Pancreas (tissue), 10 donors: ENCODE measurements at regions not wholly inside any gene's neighbourhood (a gene's known extent, or its start where the extent isn't known, plus 50 kb on each side); places are given as distances from the start of the nearest gene placed in this dataset.

Experiments used
- ATAC-seq, 4 donors: fragments of 200-7000 bp; cut with Tn5 transposase; one replicate each; pipeline versions ENCODE4 v1.8.0 to v1.9.1; 2020; ENCODE audit warnings: mild to moderate bottlenecking in 4 of 4, moderate library complexity in 4 of 4
- DNase-seq, 6 donors: peaks; one replicate each; pipeline ENCODE4 v3.0.0-alpha.2; 2020
- FAIRE-seq: peaks from 2 replicates; lab custom pipeline; 2012; peaks lifted over from hg19 to GRCh38; lab: Jason Lieb, UNC
- H3K27ac ChIP-seq, 4 donors: fragments of 200-600 bp; sonication (generic); 1 replicate in 3 of 4; 2 replicates in 1 of 4; pipeline versions ENCODE4 v1.5.0 to v1.8.0; 2020
- H3K27me3 ChIP-seq, 4 donors: fragments of 200-600 bp; one replicate each; pipeline ENCODE4 v1.8.0; 2021
- H3K36me3 ChIP-seq, 3 donors: fragments of 200-600 bp; sonication (generic) in 1 of 3; one replicate each; pipeline versions ENCODE4 v1.5.0 to v1.8.0; 2020 to 2021
- H3K4me1 ChIP-seq, 3 donors: fragments of 200-600 bp; one replicate each; pipeline ENCODE4 v1.8.0; 2021
- H3K4me3 ChIP-seq, 4 donors: fragments of 200-600 bp; sonication (generic) in 2 of 4; one replicate each; pipeline versions ENCODE4 v1.5.0 to v1.8.0; 2020 to 2021
- H3K9me3 ChIP-seq, 4 donors: fragments of 200-600 bp; one replicate each; pipeline ENCODE4 v1.8.0; 2021
- WGBS, 2 donors: extraction: QIAGEN DNeasy Blood & Tissue Kit; methylation state at CpG; one replicate each; pipeline ENCODE4 v1.1.7; 2013; 5-methylcytosine and 5-hydroxymethylcytosine counted together
- intact Hi-C, 3 donors: fragments of 100-400 bp; cut with DNase I; formaldehyde crosslinking; loops; one replicate each; pipeline versions ENCODE4 v1.11.1 to v1.14.2; 2022
- TF ChIP-seq, protein P1 (sequence below), 4 donors: fragments of 200-600 bp; sonication (generic) in 3 of 4; IDR thresholded peaks; one replicate each; pipeline versions ENCODE4 v1.5.0 to v1.8.0; 2021; ENCODE audit warnings: antibody characterized with exemption in 4 of 4
- donor health status: healthy with polysubstance abuse.
- donor health status: DM: no; HTN: no; CAD: no; lungs with moderate emphysema.
- donor health status: DM: no; HTN: no; CAD: no.
- donor health status: control.
- donor health status: control.
- donor health status: Bipolar disorder and iron deficiency.
- donor health status: DM: yes; HTN: yes; CAD: no.
- donor health status: DM: no; HTN: no; CAD: no.
- donor health status: DM: no; HTN: no; CAD: no.
- donor health status: DM: yes; HTN: yes; CAD: no.

DNA sequence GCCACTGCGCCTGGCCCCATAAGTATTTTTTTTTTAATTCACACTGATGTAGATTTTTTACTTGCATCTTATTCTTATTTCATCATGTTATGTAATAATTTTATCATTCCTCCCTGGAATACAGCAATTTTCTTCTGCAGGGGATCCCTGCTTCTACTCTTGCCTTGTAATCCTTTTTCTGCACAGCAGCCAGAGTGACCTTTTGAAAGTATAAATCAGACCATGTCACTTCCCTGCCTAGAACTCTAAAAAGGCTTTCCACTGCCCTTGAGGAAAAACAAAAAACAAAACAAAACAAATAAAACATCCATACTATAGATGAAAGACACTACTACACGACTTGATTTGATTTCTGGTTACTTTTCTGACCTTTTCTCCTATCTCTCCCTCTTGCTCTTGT is 1334.7 kb downstream of the REEP3 start:
- H3K27me3 ChIP-seq, result no peaks in the 10 kb centered on the region
- no peaks in the 10 kb centered on the region for H3K36me3 ChIP-seq
- no peak overlapping the region for H3K4me3 ChIP-seq
- H3K9me3 ChIP-seq, result no peaks in the 10 kb centered on the region
- no peaks in the 10 kb centered on the region for H3K4me1 ChIP-seq
- no peak overlapping the region for H3K27ac ChIP-seq
- intact Hi-C loops, result no loop called here
- FAIRE-seq (no peak), DNase-seq (no peak), ATAC-seq (no peak)
- WGBS, 2 donors, result 53 to 58% methylated on average over 2 of the region's 2 CpGs
- TF ChIP-seq, protein P1, sequence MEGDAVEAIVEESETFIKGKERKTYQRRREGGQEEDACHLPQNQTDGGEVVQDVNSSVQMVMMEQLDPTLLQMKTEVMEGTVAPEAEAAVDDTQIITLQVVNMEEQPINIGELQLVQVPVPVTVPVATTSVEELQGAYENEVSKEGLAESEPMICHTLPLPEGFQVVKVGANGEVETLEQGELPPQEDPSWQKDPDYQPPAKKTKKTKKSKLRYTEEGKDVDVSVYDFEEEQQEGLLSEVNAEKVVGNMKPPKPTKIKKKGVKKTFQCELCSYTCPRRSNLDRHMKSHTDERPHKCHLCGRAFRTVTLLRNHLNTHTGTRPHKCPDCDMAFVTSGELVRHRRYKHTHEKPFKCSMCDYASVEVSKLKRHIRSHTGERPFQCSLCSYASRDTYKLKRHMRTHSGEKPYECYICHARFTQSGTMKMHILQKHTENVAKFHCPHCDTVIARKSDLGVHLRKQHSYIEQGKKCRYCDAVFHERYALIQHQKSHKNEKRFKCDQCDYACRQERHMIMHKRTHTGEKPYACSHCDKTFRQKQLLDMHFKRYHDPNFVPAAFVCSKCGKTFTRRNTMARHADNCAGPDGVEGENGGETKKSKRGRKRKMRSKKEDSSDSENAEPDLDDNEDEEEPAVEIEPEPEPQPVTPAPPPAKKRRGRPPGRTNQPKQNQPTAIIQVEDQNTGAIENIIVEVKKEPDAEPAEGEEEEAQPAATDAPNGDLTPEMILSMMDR (IDR thresholded peaks at IDR 0.05), result no peak

DNA sequence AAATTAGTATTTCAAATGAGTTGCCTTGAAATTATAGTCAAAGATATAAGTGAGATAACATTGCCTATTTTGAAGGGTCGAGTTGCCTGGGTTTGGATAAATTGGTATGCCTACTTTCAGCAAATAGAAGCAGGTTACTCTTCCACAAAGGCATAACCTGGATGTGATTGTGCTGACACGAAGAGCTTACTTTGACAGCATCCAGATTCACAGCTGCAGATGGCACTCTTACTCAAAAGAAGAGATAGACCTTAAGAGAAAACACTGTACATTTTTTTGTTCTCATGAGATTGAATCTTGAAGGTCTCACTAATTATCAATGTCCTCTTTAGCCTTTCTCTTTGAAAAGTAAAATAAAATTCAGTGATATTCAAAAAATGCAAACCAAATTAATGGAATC is 1338.7 kb downstream of the REEP3 start:
- H3K4me3 ChIP-seq, result no peak overlapping the region
- H3K4me1 ChIP-seq, result no peaks in the 10 kb centered on the region
- H3K27me3 ChIP-seq, result no peaks in the 10 kb centered on the region
- WGBS, 2 donors, result 31 to 34% methylated on average over 2 of the region's 2 CpGs
- H3K9me3 ChIP-seq, result no peaks in the 10 kb centered on the region
- TF ChIP-seq, protein P1 (IDR thresholded peaks at IDR 0.05), result no peak
- ATAC-seq, result no peak
- FAIRE-seq, result no peak
- no peak overlapping the region for H3K27ac ChIP-seq
- intact Hi-C loops, result no loop called here
- DNase-seq, result no peak
- no peaks in the 10 kb centered on the region for H3K36me3 ChIP-seq

DNA sequence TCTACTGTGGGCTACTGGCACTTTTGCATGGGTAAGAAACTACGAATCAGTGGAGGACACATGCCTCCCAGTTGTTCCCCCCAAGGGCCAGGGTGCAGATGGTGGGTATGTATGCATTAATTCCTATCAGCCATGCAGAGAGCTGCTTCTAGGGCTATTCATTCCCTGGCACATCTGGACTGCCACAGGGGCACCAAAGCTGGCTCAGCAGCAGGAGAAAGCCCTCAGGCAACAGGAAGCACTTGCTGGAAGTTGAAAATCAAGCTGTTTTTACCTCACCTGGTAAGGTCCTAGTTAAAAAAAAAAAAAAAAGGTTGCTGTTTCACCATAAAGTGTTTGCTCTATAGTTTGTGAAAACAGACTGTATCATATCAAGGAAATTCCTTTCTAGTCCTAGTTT is 1342.6 kb downstream of the REEP3 start:
- Histone ChIP-seq H3K4me1 (no peaks in the 10 kb centered on the region), H3K27me3 (no peaks in the 10 kb centered on the region), H3K36me3 (no peaks in the 10 kb centered on the region), H3K9me3 (no peaks in the 10 kb centered on the region), H3K4me3 (no peak overlapping the region), H3K27ac (no peak overlapping the region)
- FAIRE-seq, result no peak
- WGBS, 2 donors, result 85 to 96% methylated on average over 1 of the region's 1 CpG
- intact Hi-C loops, result no loop called here
- DNase-seq, result no peak
- no peak for ATAC-seq
- TF ChIP-seq, protein P1 (IDR thresholded peaks at IDR 0.05), result no peak

DNA sequence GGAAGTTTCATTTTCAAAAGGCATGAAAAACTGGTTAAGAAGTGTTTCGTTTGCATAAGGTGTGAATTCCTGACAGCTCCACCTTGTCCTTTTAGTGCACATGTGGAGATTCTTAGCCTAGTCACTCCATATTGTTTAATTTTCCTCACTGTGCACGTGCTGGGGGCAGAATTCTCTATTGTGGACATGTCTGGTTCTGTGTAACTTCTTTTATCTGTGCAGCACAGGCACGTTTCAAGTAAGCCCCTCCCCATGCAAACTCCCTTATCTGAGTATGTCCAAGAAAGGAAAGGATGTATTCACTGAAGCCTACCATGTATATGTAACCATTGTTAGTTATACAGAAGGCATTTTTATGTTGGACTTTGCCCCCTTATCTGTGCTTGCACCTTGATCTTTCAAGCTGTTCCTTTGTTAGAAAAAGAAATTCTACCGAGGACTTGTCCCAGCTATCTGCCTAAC is 1346.3 kb downstream of the REEP3 start:
- ATAC-seq (peak in 3 of 4 donors; percentile 29 to 67 (median 57)), DNase-seq (no peak), FAIRE-seq (no peak)
- H3K4me3 ChIP-seq, result no peak overlapping the region
- TF ChIP-seq, protein P1 (IDR thresholded peaks at IDR 0.05), result no peak
- no peak overlapping the region for H3K27ac ChIP-seq
- no peaks in the 10 kb centered on the region for H3K36me3 ChIP-seq
- intact Hi-C loops, result no loop called here
- no peaks in the 10 kb centered on the region for H3K4me1 ChIP-seq
- H3K27me3 ChIP-seq, result no peaks in the 10 kb centered on the region
- no peaks in the 10 kb centered on the region for H3K9me3 ChIP-seq
- WGBS, 2 donors, result 12 to 20% methylated on average over 4 of the region's 4 CpGs

DNA sequence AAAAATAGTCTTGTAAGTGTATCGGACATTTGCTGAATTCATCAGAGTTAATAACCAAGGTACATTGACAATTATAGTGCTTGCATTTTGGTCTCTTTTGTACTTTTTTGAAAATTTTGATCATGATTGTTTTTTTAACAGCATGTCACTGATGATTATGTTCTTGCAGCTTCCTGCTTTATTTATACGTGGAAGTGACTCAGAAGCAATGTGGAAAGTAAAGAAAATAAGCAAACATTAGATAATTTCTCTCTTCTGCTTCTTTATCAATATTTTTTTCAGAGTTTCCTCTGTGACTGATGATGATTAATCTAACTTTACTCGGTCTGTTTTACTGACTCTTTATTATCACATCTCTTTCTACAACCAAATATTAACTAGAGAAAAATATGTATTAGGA is 1351.9 kb downstream of the REEP3 start:
- no peak overlapping the region for H3K4me3 ChIP-seq
- TF ChIP-seq, protein P1 (IDR thresholded peaks at IDR 0.05), result no peak
- no peaks in the 10 kb centered on the region for H3K36me3 ChIP-seq
- ATAC-seq (no peak), FAIRE-seq (no peak), DNase-seq (no peak)
- intact Hi-C loops, result no loop called here
- H3K4me1 ChIP-seq, result no peaks in the 10 kb centered on the region
- H3K27ac ChIP-seq, result no peak overlapping the region
- 34 to 35% methylated on average over 3 of the region's 3 CpGs for WGBS, 2 donors
- H3K27me3 ChIP-seq, result no peaks in the 10 kb centered on the region
- H3K9me3 ChIP-seq, result no peaks in the 10 kb centered on the region
